HG03432 (cell line): ENCODE measurements at regions not wholly inside any gene's neighbourhood (a gene's known extent, or its start where the extent isn't known, plus 50 kb on each side); places are given as distances from the start of the nearest gene placed in this dataset.
"Not testable (repeated sequence)": the region's sequence is repeated elsewhere in the genome, so short reads cannot be mapped to it uniquely, and the experiment has no call there.

ENCODE experiments used
- ATAC-seq: cut with Tn5 transposase; IDR thresholded peaks from one replicate; pipeline ENCODE4 v1.9.1; 2021; ENCODE audit warnings: mild to moderate bottlenecking, moderate library complexity; ENCODE audit not compliant: unreplicated experiment

GRCh38 chr3:150303768-150304167, 104.3 kb upstream of the TSC22D2 start:
- peak; percentile 71 for ATAC-seq

GRCh38 chr3:150302246-150302645, 105.9 kb upstream of the TSC22D2 start:
- ATAC-seq, result no peak

- no peak for ATAC-seq
Observed at GRCh38 chr3:150300852-150301517, 107.1 kb upstream of the TSC22D2 start.

GRCh38 chr3:150300388-150300787, 107.7 kb upstream of the TSC22D2 start:
- no peak for ATAC-seq

GRCh38 chr3:150299201-150299600, 108.9 kb upstream of the TSC22D2 start:
- no peak for ATAC-seq

GRCh38 chr3:150296966-150297365, 111.1 kb upstream of the TSC22D2 start:
- no peak for ATAC-seq

GRCh38 chr3:150296123-150296735, 111.9 kb upstream of the TSC22D2 start:
- ATAC-seq, result no peak

GRCh38 chr3:150293401-150294001, 114.6 kb upstream of the TSC22D2 start:
- no peak for ATAC-seq

GRCh38 chr3:150292891-150293290, 115.2 kb upstream of the TSC22D2 start:
- no peak for ATAC-seq

GRCh38 chr3:150291515-150291914, 116.6 kb upstream of the TSC22D2 start:
- ATAC-seq, result no peak

- ATAC-seq, result peak; percentile 83
Observed at GRCh38 chr3:150286390-150287147, 121.5 kb upstream of the TSC22D2 start.

- ATAC-seq, result no peak
Observed at GRCh38 chr3:150285601-150286000, 122.5 kb upstream of the TSC22D2 start.

- ATAC-seq, result no peak
Observed at GRCh38 chr3:150278843-150279381, 129.2 kb upstream of the TSC22D2 start.

- ATAC-seq, result no peak
Observed at GRCh38 chr3:150278195-150278594, 129.9 kb upstream of the TSC22D2 start.

- no peak for ATAC-seq
Observed at GRCh38 chr3:150277444-150277843, 130.7 kb upstream of the TSC22D2 start.

- no peak for ATAC-seq
Observed at GRCh38 chr3:150275941-150276340, 132.2 kb upstream of the TSC22D2 start.

- no peak for ATAC-seq
Observed at GRCh38 chr3:150274372-150274771, 133.7 kb upstream of the TSC22D2 start.

GRCh38 chr3:150273396-150273795, 134.7 kb upstream of the TSC22D2 start:
- ATAC-seq, result no peak

- ATAC-seq, result no peak
Observed at GRCh38 chr3:150271591-150271960, 136.5 kb upstream of the TSC22D2 start.

GRCh38 chr3:150270883-150271590, 137.1 kb upstream of the TSC22D2 start:
- ATAC-seq, result no peak

- not testable (repeated sequence) for ATAC-seq
Observed at GRCh38 chr3:150270444-150270843, 137.7 kb upstream of the TSC22D2 start.
